ENCODE measurements at regions not wholly inside any gene's neighbourhood (a gene's known extent, or its start where the extent isn't known, plus 50 kb on each side); places are given as distances from the start of the nearest gene placed in this dataset.
"Not testable (repeated sequence)": the region's sequence is repeated elsewhere in the genome, so short reads cannot be mapped to it uniquely, and the experiment has no call there.

DNA sequence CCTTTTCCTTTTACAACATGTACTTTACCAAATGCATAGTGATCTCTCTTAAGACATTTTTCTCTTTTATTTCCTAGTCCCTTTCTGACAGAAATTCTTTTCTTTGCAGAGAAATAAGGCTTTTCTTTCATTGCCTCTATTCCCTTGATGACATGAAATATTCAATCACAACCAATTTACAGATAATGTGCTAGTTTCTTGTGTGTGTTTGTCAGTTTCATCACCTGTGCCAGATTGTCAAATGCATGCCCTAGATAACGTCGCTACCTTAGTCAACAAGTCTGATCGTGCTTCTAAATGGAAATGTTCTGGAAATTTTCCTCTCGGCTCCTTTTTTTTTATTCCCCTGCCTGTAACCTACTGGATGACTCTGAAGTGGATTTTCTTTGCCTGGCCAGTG, 478.1 kb downstream of the KLF5 start:
- DNase-seq: no peak

DNA sequence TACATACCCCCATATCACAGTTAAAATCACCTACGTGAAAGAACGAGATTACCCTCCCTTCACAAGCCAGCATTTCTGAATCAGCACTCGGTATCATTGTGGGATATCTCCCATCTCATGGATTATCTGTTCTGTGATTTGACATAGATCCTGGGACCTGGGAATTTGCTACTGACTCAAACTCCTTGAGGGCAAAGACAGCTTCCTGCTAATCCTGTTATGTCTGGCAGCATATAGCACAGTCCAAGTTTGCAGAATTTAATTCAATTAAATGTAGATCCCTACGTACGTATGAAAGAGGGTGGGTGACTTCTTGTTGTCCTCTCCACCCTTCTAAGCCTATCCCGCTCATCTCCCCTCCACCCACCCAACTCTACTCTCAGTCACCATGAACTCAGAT, 476.5 kb downstream of the KLF5 start:
- no peak for DNase-seq

DNA sequence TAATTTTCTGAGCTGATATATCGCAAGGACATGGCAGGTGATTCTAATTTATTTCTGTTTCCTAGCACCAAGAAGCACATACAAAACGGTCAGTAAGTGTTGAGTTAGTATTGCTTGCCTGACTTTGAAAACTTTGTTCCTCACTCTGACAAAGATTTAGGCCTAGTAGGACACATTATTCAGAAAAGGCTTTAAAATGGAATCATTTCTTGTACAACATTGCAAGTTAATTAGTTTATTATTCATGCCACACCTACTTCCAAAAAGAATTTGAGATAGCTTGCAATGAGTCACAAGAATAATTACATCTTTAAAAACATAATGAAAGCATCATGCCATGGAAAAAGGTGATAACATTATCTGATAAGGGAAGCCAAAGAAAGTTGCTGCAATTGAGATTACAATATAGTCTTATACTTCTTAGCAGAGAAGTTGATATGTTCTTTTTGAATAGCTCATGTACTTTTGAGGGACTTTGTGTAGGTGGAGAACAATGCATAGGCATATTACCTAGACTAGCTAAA, 474.2 kb downstream of the KLF5 start:
- no peak for DNase-seq

DNA sequence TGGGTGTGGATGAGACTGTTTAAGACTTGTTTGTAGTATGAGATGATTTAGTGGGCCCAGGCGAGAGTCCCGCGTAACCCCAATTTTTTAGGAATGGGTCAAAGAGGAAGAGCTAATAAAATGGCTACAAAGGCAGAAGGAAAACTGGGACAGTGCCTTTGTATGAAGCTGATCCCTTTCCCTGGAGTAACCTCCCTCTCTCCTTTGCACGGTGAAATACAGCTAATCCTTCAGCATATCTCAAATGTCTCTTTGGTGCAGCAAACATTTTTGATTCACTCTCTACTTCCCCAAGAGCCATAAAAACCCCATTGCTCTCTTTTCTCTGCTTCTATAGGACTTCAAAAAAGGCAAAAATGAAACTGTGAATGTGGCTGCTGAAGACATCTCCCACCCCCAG, 473.8 kb downstream of the KLF5 start:
- DNase-seq: no peak

DNA sequence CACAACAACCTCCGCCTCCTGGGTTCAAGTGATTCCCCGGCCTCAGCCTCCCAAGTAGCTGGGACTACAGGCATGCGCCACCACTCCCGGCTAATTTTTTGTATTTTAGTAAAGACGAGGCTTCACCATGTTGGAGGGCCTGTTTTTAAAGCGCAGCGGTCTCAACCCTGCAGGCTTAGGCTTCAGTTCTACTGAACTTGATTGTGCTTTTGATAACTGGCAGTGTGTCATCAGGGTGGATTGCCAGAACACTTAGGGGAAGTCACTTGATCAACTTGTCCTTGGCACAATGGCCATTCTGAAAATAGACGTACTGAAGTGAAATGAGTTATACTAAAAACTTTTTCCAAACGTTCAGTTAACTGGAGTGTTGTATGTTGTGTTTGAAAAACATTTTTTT, 472.2 kb downstream of the KLF5 start:
- no peak for DNase-seq

DNA sequence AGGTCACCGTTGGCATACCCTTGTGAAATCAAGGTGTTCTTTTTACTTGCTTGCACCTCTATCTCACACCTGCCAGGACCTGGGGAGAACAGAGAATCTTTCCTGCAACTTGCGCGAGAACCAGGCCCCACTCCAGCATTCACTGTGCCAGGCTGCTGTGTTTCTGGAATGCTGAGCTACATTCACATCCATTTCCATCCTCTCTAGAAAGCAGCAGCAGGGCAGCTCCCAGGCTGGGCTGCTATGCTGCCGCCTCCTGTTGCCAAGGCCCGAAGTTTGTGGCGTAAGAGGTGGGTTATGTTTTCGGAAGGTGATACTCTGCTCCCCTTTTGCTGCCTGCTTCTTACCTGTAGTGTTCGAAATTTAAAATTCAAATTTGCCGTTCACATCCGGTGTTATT, 464.1 kb downstream of the KLF5 start:
- DNase-seq: no peak

DNA sequence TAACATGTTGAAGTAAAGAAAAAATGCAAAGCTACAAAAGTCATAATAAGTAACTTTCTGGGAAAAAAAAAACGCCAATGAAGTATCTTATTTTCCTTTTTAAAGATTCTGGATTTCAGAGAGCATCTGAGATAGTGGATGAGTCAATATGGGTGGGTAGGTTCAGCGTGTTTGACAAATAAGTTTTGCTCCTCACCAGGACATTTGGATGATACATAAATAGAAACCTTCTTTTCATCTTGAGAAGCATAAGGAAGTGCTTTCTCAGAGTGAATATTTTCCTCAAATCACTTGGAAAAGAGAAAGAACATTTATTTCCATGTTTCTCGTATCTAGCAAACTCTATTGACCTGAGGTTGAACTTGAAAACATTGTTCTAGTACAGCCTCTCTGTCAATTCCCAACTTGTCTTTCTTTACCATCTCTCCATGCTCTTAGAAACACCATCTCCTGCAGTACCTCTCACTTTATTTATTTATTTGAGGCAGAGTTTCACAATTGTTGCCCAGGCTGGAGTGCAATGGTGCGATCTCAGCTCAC, 463.2 kb downstream of the KLF5 start:
- DNase-seq: no peak

DNA sequence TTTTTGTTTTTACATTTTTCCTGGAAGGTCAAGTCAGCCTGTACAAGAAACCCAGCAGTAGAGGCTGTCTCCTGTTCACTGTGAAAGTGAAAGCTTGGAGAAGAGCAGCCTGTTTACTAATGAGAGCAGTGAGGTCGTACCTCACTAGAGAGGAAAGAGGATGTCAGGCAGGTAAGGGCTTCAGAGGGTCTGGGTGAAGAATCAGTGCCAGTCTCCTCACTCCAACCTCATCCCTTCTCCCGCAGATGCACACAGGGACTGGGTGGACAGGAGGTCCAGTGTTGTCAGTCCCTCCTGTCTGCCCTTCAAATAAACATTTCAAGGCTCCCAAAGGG, 462.5 kb downstream of the KLF5 start:
- no peak for DNase-seq

DNA sequence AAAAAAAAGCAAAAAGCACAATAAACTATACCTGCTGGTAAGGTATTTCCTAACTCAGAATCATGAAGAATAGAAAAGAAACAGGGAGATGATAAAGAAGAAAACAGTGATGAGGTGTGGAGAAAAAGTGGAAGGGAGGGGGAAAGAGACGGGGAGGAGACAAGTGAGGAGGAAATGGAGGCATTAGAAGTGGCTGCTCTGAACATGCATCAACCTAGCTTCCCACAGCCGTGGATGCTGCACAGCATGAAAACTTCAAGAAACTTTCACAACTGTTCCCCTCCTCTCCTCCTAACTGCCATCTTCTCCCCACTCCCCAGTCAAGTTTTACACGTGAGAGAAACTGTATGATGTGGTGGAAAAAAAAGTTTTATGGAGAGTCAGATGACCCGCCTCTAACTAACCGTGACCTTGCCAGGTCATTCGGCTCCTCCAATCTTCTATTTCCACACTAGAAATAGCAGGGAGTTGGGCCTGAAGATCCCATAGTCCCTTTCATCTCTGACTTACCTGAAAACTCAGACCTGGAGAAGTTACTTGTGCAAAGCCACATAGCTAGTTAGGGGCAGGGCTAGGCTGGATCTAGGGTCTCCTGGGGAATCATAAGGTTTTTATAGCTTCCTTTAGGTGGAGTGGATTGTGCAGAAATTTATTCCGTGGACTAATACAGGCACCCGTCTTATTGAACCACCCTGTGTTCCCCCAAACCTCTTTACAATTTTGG, 461.9 kb downstream of the KLF5 start:
- no peak for DNase-seq

DNA sequence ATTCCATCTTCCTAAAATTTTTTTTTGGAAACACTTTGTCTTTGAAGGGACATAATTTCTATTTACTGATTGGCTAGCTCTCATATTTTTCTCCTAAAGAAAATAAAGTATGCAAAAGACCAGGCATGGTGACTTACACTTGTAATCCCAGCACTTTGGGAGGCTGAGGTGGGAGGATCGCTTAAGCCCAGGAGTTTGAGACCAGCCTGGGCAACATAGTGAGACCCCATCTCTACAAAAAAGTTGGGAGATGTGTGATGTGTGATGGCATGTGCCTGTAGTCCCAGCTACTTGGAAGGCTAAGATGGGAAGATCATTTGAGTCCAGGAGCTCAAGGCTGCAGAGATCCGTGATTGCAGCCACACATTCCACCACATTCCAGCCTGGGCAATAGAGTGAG, 461.3 kb downstream of the KLF5 start:
- not testable (repeated sequence) for DNase-seq

DNA sequence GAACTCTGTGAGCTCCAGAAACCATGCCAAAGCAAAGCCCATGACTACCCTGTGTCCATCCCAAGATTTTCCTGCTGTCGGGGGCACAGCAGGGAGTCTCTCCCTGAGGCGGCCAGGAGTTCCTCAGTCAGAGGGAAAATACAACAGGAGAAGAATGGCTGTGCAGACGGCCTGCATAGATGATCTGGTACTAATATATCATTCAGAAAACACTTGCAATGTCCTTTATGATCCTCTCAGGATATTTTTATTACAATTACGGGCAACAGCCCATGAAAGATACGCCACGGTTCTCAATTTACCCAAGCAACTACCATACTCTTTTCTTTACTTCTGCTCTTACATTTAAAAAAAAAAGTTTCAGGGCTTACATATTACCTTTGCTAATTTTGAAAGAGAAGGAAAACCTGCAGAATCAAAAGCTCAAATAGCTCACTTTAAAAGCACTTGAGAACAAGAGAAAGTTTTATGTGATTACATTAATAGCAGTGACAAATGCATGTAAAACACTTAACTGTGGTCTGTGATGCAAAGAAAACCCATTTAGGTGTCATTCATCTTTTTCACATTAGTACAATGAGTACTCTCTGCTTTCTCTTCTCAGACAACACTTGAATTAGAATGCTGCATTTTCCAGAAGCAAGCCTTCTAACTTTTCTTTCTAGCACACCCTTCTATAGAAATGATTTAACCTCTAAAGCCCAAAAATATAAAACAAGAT, 460.8 kb downstream of the KLF5 start:
- no peak for DNase-seq

DNA sequence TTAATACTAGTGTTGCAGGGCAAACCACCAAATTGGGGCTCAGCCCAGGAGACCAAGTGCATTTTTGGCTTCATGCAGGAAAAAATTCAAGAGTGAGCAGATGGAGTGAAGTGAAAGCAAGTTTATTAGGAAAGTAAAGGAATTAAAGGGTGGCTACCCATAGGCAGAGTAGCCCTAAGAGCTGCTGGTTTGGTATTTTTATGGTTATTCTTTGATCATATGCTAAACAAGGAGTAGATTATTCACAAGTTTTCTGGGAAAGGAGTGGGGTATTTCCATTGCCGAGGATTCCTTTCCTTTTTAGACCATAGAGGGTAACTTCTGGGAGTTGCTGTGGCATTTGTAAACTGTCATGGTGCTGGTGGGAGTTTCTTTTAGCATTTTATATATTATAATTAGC, 459.0 kb downstream of the KLF5 start:
- no peak for DNase-seq

DNA sequence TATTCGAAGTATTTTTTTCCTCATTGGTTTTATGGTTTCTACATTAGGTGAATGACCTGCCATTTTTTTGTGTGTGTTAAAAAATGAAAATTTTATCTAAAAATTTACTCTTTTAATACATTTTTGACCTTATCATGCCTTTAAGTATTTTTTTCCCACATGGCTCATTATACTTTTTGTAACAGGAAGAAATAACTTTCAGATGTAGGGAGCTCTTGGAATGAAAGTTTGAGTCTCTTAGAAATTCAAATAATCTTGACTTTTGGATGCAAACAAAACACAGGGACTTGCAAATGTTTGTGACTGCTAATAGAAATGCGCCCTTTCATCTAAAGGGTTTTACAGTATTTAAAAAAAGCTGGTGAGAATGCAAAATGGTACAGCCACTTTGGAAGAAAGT, 457.9 kb downstream of the KLF5 start:
- no peak for DNase-seq

DNA sequence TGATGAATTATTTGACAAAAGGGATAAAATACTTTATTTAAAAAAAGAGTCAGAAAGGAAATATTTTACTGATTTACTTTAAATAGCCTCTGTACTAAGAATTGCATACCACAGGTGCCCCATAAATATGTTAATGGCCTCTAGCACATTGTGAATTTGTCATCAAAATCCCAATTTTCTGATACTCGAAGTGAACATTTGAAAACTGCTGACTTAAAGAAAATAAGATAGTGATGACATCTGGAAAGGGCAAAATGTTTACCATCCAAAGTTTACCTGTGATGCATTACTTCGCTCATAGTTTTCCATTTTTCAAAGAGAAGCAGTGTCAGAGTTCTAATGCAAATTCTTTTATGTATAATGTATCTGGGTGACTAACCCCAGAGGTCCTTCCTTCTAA, 455.4 kb downstream of the KLF5 start:
- no peak for DNase-seq

DNA sequence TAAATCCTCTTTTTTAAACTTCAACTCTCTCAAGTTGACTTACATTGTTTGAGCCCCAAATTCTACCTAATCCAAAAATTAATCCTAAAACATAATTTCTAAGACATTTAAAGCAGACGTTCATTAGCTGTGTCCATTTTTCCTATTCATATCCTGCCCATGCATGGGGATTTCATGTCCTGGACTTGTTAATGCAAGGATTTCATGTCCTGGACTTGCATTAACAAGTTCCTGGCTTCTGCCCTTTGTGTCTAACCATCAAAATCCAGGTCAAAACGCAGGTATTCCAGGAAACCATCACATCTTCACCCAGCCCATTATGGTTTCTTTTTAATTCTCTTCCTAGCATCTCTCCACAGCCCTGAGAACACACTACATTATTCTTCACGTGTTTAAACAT, 454.9 kb downstream of the KLF5 start:
- DNase-seq: no peak

DNA sequence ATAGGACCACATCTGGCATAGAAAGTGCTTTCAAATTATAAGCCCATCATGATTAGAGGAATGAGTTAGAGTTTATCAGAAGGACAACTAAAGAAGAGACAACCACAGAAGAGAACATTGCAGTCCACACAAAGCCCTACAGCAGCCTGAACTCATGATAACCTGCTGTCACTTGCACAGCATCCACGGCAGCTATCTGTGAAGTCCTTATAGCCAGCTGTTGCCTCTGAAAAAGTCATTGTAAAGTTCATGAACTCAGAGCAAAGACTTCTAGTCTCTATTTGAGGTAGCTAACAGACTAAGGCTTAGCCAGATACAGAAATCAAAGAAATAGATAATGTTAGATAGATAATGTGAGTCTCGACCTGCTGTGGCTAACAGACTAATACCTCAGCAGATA, 450.0 kb downstream of the KLF5 start:
- DNase-seq: no peak

DNA sequence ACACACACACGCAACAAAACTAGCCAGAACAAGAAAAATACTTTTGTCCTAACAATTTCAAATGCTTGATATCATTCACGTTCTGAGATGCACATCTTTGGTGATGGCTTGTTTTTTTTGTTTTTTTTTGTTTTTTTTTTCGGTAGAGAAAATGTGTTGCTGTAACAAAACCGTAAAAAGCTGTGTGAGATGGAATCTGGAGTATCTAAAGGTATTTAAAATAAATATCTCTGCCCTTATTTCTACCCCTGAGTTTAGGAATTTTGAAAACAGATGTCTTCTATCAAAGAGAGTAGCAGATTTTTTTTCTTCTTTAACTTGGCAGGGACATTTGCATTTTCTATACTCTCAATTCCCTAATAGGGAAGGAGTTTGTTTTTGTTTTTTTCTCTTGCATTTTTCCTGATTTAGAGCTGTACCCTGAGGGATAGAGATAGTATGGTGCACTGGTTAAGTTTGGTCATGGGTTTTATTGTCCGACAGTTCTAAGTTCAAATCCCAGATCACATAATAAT, 446.6 kb downstream of the KLF5 start:
- DNase-seq: no peak

DNA sequence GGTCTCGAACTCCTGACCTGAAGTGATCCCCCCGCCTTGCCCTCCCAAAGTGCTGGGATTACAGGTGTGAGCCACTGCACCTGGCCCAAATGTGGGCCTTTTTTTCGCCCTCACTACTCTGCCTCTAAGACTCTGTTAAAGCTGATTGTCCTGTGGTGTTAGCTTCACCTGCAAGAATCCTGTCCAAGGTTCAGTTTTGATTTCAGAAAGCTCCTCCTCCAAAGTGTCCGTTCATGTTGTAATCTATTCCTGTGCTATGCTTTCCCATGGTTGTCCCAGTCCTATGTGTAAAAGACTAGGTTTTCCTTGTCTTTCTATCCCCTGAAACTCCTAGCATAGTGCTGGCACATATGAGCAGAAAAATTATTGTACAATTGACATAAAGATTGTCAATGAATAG, 440.9 kb downstream of the KLF5 start:
- DNase-seq: no peak

DNA sequence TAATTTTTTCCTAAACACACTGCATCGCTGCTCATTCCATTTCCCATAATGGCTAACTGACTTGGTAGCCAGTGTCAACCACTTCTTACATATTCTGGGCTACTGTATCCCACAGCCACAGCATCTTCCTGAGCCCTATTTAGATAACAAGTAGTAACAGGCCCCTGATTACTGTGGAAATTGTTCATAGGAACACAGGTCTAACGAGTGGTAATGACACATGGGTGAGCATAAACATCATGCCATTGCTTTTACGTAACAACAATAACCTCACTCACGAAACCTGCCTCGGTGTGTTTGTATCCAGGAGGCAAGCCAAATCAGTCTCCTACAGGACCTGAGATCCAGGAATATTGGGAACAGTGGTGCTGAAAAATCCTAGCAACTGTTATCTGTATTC, 438.6 kb downstream of the KLF5 start:
- DNase-seq: no peak

DNA sequence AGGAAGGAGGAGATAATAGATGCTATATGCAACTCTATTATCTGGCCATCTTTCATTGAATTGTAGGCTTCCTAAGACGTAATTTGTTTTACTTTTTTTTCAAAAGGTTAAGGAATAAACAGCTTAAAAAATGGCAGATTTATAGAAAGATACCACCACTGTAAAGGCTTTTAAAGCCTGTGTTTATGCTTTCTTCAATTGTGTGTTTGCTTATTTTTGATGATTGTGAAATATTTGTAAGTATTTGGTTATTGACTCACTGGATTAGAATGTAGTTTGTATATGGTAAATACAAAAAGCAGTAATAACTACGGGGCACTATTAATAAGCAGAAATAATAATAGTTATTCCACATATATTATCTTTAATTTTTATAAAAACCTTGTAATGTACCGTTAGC, 437.9 kb downstream of the KLF5 start:
- no peak for DNase-seq

DNA sequence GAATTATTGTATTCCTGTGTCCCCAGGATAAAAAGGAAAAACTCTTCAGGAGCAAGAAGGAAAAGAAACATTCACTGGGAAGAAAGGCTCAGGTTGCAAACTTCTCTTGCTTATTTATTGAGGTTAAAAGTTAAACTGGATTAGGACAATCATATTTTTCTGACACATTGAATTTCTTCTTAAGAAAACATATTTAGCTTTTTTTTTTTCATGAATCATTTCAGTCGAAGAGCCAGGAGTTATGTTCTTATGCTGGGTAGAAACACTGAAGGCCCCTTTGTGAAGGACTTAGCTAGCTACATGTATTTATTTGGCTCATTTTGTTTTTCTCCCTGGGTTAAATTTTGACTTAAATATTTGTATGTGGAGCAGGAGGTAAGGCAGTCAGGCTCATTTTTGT, 434.0 kb downstream of the KLF5 start:
- no peak for DNase-seq

DNA sequence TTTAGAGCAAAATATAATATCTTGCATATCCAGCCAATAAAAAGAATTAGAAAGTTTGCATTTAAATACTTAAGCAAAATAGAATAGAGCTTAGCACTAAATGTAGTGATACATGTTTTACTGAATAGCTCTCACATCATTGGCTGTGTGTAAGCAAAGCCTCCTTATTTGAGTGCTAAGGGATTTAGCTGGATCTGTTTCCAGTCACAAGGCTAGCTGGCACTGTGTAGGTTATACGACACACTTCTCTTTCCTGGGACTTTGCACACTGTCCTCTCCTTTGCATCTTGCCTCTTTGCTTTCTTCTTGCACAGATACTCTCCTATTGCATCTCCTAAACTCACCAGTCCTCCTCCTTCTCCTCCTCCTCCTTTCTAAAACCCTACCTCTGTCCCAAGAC, 423.8 kb downstream of the KLF5 start:
- DNase-seq: no peak

DNA sequence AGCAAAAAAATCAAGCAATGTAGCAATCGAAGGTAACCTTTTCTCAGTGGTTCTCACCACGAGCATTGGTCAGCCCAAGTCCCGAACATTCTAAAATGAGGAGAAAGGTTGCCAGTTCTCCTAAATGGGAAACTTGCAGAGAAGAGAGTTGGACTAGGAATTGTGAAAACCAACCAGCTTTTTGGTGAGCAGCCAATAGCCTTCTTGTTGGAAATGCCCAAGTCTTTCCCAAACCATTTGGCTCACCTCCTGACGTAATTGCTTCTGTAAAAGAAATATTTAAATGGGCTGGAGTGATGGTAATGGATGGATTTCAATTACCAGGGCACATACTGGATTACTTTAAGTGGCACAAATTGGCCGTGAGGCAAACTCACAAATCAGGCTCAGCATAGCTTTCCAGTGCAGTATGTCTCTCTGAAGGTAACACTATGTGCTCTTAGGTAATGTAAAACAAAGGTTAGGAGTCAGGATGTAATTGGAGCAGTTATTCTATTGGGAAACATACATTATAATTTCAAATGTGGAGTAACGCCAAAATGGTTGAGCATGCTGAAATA, 423.2 kb downstream of the KLF5 start:
- no peak for DNase-seq
